RWPE2 (cell line): ENCODE measurements at regions not wholly inside any gene's neighbourhood (a gene's known extent, or its start where the extent isn't known, plus 50 kb on each side); places are given as distances from the start of the nearest gene placed in this dataset.

ENCODE experiments used
- ATAC-seq: fragments of 200-7000 bp; cut with Tn5 transposase; 3 replicates; pipeline ENCODE4 v1.9.1; 2021; ENCODE audit warnings: low read depth
- DNase-seq: peaks from one replicate; pipeline ENCODE4 v3.0.0-alpha.2; 2020; ENCODE audit warnings: low spot score
- H3K27ac ChIP-seq: fragments of 450-650 bp; 2 replicates; pipeline ENCODE4 v1.5.1; 2017; ENCODE audit warnings: mild to moderate bottlenecking; ENCODE audit not compliant: poor library complexity, severe bottlenecking
- H3K27me3 ChIP-seq: fragments of 250-450 bp; sonication (Bioruptor Pico); 2 replicates; pipeline ENCODE4 v1.5.1; 2021; ENCODE audit warnings: mild to moderate bottlenecking, moderate library complexity; ENCODE audit not compliant: insufficient read depth, poor library complexity, severe bottlenecking
- H3K36me3 ChIP-seq: fragments of 250-450 bp; sonication (Bioruptor Pico); 2 replicates; pipeline ENCODE4 v1.5.1; 2020; ENCODE audit warnings: low read depth, mild to moderate bottlenecking, moderate library complexity
- H3K4me1 ChIP-seq: fragments of 250-450 bp; sonication (Bioruptor Pico); 2 replicates; pipeline ENCODE4 v1.5.1; 2021; ENCODE audit warnings: mild to moderate bottlenecking, moderate library complexity; ENCODE audit not compliant: insufficient read depth, poor library complexity, severe bottlenecking
- H3K4me3 ChIP-seq: fragments of 250-450 bp; sonication (Bioruptor Pico); 2 replicates; pipeline ENCODE4 v1.5.1; 2021; ENCODE audit warnings: mild to moderate bottlenecking, moderate library complexity; ENCODE audit not compliant: severe bottlenecking
- H3K9me3 ChIP-seq: fragments of 250-450 bp; sonication (Bioruptor Pico); 2 replicates; pipeline ENCODE4 v1.5.1; 2021; ENCODE audit warnings: mild to moderate bottlenecking, moderate library complexity; ENCODE audit not compliant: severe bottlenecking
- CTCF ChIP-seq: fragments of 450-650 bp; IDR thresholded peaks from one replicate; pipeline ENCODE4 v1.5.1; 2017; ENCODE audit warnings: mild to moderate bottlenecking, moderate library complexity; ENCODE audit not compliant: poor library complexity, severe bottlenecking

GRCh38 chr5:39577529-39577928, 152.7 kb upstream of the DAB2 start:
- no peaks in the 10 kb centered on the region for H3K36me3 ChIP-seq
- H3K9me3 ChIP-seq, result no peaks in the 10 kb centered on the region
- H3K27me3 ChIP-seq, result no peaks in the 10 kb centered on the region
- ATAC-seq, result no peak
- no peak for TF ChIP-seq CTCF
- no peak overlapping the region for H3K27ac ChIP-seq
- no peak for DNase-seq
- peaks cover 3% of the 10 kb centered on the region for H3K4me1 ChIP-seq
- H3K4me3 ChIP-seq, result no peak overlapping the region

- no peak overlapping the region for H3K27ac ChIP-seq
- no peaks in the 10 kb centered on the region for H3K9me3 ChIP-seq
- ATAC-seq, result 0 out of 3 replicates have a peak, but pooled peaks have one; percentile 27
- DNase-seq, result no peak
- no peaks in the 10 kb centered on the region for H3K4me1 ChIP-seq
- H3K36me3 ChIP-seq, result no peaks in the 10 kb centered on the region
- no peaks in the 10 kb centered on the region for H3K27me3 ChIP-seq
- H3K4me3 ChIP-seq, result no peak overlapping the region
- TF ChIP-seq CTCF, result peak; percentile 95
These were observed 145.7 kb upstream of the DAB2 start for GRCh38 chr5:39570403-39571027.

GRCh38 chr5:39569857-39570256, 145.1 kb upstream of the DAB2 start:
- no peak for ATAC-seq

GRCh38 chr5:39566891-39567290, 142.1 kb upstream of the DAB2 start:
- H3K27ac ChIP-seq, result no peak overlapping the region
- no peaks in the 10 kb centered on the region for H3K9me3 ChIP-seq
- TF ChIP-seq CTCF, result no peak
- no peaks in the 10 kb centered on the region for H3K4me1 ChIP-seq
- no peak overlapping the region for H3K4me3 ChIP-seq
- H3K27me3 ChIP-seq, result no peaks in the 10 kb centered on the region
- no peak for DNase-seq
- ATAC-seq, result no peak
- H3K36me3 ChIP-seq, result no peaks in the 10 kb centered on the region

More at GRCh38 chr5:39569857-39570256, 145.1 kb upstream of the DAB2 start:
- Histone ChIP-seq H3K4me3 (no peak overlapping the region), H3K9me3 (no peaks in the 10 kb centered on the region), H3K4me1 (no peaks in the 10 kb centered on the region), H3K27ac (no peak overlapping the region), H3K36me3 (no peaks in the 10 kb centered on the region), H3K27me3 (no peaks in the 10 kb centered on the region)
- DNase-seq, result no peak
- no peak for TF ChIP-seq CTCF

- Histone ChIP-seq H3K4me1 (no peaks in the 10 kb centered on the region), H3K27ac (no peak overlapping the region), H3K27me3 (no peaks in the 10 kb centered on the region), H3K4me3 (no peak overlapping the region), H3K9me3 (no peaks in the 10 kb centered on the region), H3K36me3 (no peaks in the 10 kb centered on the region)
- DNase-seq (no peak), ATAC-seq (no peak)
- no peak for TF ChIP-seq CTCF
These were observed 141.2 kb upstream of the DAB2 start for GRCh38 chr5:39566029-39566428.
